Skeletal muscle tissue (tissue), 4 donors: ENCODE measurements at regions not wholly inside any gene's neighbourhood (a gene's known extent, or its start where the extent isn't known, plus 50 kb on each side); places are given as distances from the start of the nearest gene placed in this dataset. TPM values are rescaled to one million over a fixed set of nuclear protein-coding genes. Genes with fewer than 3 reads are reported as not detected.

Experiments
- H3K27ac ChIP-seq: one replicate; pipeline ENCODE4 v1.7.0; 2013; ENCODE audit warnings: mild to moderate bottlenecking, low read depth, low read length, inconsistent platforms
- H3K27me3 ChIP-seq, 3 donors: one replicate each; pipeline ENCODE4 v1.7.0; 2013; ENCODE audit warnings: low read length in 3 of 3; ENCODE audit not compliant: control insufficient read depth in 3 of 3, insufficient read depth in 3 of 3
- H3K36me3 ChIP-seq, 3 donors: one replicate each; pipeline ENCODE4 v1.7.0; 2013; ENCODE audit warnings: low read length in 3 of 3; ENCODE audit not compliant: control insufficient read depth in 3 of 3, insufficient read depth in 3 of 3
- H3K4me1 ChIP-seq, 3 donors: one replicate each; pipeline ENCODE4 v1.7.0; 2013; ENCODE audit warnings: low read length in 3 of 3, mild to moderate bottlenecking in 3 of 3; ENCODE audit not compliant: control insufficient read depth in 3 of 3, insufficient read depth in 3 of 3
- H3K4me3 ChIP-seq, 3 donors: one replicate each; pipeline ENCODE4 v1.7.0; 2013; ENCODE audit warnings: low read length in 3 of 3
- H3K9ac ChIP-seq, 3 donors: one replicate each; pipeline ENCODE4 v1.7.0; 2013; ENCODE audit warnings: low read length in 3 of 3, mild to moderate bottlenecking in 3 of 3, moderate library complexity in 2 of 3, low read depth in 1 of 3
- H3K9me3 ChIP-seq, 3 donors: one replicate each; pipeline ENCODE4 v1.7.0; 2013; ENCODE audit warnings: low read length in 3 of 3; ENCODE audit not compliant: control insufficient read depth in 3 of 3
- small RNA-seq: library from RNA; depleted of rRNA; stranded (forward); fragments of <200 nt; gene quantifications from one replicate; pipeline ENCODE3, GENCODE V24; 2014
- donor health status: Osteomylitis.

DNA sequence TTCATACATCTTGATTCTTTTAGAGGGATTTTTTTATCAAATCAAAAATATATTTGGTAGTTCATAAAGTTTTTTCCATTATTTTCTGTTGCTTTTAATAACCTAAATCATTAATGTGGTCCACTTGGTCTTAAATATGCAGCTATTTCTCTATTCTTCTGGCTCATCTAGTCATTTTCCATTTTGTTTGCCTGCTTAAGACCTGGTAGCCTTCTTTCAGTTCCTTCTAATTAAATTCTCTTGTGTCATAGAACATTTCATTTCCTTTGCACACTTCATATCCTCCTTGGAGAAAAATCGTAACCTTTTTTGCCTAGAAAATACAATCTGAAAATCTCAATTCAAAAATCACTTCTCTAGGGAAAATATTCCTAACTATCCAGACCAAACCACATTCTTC is 387.0 kb downstream of the LRFN5 start:
- Histone ChIP-seq H3K27ac (no peak overlapping the region), H3K4me1 (no peaks in the 10 kb centered on the region), H3K9me3 (no peaks in the 10 kb centered on the region), H3K36me3 (no peaks in the 10 kb centered on the region), H3K4me3 (no peak overlapping the region), H3K27me3 (no peaks in the 10 kb centered on the region), H3K9ac (no peak overlapping the region)

DNA sequence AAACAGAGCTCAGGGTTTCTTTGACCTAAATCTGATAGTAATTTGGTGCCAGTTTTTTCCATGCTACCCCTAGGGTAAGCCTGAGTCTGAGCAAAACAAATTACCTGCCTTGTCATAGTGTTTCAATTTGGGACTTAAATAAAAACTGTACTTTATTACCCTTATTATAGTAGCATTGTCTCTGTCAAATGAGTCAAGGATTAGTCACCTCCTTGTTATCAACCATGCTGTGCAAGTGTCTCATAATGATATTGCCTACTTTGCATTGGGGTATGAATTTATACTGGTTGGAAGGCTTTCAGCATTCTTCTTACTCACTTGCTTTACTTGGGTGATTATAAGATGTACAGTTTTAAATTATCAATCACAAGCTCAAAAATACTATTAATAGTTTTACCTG is 380.0 kb downstream of the LRFN5 start:
- H3K4me3 ChIP-seq: no peak overlapping the region
- no peaks in the 10 kb centered on the region for H3K9me3 ChIP-seq
- H3K4me1 ChIP-seq: no peaks in the 10 kb centered on the region
- H3K27me3 ChIP-seq: no peaks in the 10 kb centered on the region
- no peak overlapping the region for H3K27ac ChIP-seq
- no peak overlapping the region for H3K9ac ChIP-seq
- no peaks in the 10 kb centered on the region for H3K36me3 ChIP-seq

DNA sequence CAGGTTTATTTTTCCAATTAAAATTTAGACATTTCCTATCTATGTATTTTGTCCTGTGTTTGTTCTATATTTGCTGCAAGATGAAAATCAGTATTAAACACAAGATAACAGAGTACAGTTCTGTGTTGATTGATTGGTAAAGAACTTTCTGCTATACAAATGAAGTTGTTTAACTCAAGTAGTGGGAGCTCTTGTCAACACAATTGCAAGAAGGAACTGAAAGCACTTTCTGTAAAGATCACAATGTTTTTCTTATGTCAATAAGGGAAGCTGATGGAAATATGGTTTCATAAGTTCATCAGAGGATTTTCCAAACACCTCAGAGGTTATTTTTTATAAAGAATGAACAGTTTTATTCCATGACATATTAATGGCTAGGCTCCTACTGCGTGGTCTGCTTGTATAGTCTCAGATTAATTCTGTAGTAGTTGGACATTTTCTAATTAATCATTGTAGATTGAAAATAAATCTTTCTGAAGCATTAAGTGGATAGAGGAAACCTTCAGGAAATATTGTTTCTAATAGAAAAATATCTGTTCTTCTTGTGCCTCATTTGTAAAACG is 379.5 kb downstream of the LRFN5 start:
- H3K27ac ChIP-seq: no peak overlapping the region
- H3K27me3 ChIP-seq: no peaks in the 10 kb centered on the region
- H3K9ac ChIP-seq: no peak overlapping the region
- no peaks in the 10 kb centered on the region for H3K36me3 ChIP-seq
- H3K4me1 ChIP-seq: no peaks in the 10 kb centered on the region
- no peak overlapping the region for H3K4me3 ChIP-seq
- H3K9me3 ChIP-seq: no peaks in the 10 kb centered on the region

DNA sequence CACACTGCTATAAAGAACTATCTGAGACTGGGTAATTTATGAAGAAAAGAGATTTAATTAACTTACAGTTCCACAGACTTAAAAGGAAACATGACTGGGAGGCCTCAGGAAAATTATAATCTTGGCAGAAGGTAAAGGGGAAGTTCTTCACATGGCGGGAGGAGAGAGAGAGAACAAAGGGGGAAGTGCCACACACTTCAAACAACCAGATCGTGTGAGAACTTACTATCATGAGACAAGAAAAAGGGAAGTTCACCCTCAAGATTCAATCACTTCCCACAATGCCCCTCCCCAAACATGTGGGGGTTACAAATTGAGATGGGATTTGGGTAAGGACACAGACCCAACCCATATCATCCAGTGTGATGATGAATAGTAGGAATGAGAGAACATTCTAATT is 366.5 kb downstream of the LRFN5 start:
- no peak overlapping the region for H3K4me3 ChIP-seq
- peaks cover 0 to 3% (median 3%) of the 10 kb centered on the region in 3 donors for H3K9me3 ChIP-seq
- no peaks in the 10 kb centered on the region for H3K36me3 ChIP-seq
- H3K27me3 ChIP-seq: no peaks in the 10 kb centered on the region
- H3K27ac ChIP-seq: no peak overlapping the region
- H3K9ac ChIP-seq: no peak overlapping the region
- H3K4me1 ChIP-seq: no peaks in the 10 kb centered on the region

DNA sequence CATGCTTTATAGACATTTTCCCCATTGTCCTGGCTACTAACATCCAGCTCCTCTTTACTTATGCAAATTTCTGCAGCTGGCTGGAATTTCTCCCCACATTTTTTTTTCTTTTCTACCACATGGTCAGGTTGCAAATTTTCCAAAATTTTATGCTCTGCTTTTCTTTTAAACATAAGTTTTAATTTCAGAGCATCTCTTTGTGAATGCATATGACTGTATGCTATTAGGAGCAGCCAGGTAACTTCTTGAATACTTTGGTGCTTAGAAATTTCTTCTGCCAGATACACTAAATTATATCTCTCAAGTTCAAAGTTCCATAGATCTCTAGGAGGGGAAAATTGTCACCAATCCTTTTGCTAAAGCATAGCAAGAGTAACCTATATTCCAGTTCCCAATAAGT is 365.9 kb downstream of the LRFN5 start:
- H3K36me3 ChIP-seq: no peaks in the 10 kb centered on the region
- H3K27ac ChIP-seq: no peak overlapping the region
- no peak overlapping the region for H3K9ac ChIP-seq
- no peaks in the 10 kb centered on the region for H3K4me1 ChIP-seq
- no peak overlapping the region for H3K4me3 ChIP-seq
- no peaks in the 10 kb centered on the region for H3K27me3 ChIP-seq
- peaks cover 0 to 3% (median 3%) of the 10 kb centered on the region in 3 donors for H3K9me3 ChIP-seq

DNA sequence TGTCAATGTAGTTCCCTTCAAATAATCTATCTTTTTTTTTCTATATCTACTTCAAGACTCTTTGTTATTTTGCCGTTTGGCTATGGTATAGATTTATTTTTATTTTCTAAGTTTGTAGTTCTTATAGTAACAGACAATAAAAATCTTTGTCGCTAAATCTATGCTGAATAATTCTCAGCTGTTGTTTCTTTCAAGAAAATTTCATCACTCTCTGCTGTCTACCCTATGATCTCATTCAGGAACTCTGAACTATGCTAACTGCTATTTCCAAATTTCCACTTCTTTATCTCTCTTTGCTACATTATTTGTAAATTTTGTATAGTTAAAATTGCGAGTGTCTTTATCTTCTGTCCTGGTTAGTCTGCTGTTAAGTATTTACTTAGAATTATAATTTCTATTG is 353.6 kb downstream of the LRFN5 start:
- Histone ChIP-seq H3K4me3 (no peak overlapping the region), H3K27me3 (no peaks in the 10 kb centered on the region), H3K4me1 (no peaks in the 10 kb centered on the region), H3K9ac (no peak overlapping the region), H3K27ac (no peak overlapping the region), H3K9me3 (no peaks in the 10 kb centered on the region), H3K36me3 (no peaks in the 10 kb centered on the region)

DNA sequence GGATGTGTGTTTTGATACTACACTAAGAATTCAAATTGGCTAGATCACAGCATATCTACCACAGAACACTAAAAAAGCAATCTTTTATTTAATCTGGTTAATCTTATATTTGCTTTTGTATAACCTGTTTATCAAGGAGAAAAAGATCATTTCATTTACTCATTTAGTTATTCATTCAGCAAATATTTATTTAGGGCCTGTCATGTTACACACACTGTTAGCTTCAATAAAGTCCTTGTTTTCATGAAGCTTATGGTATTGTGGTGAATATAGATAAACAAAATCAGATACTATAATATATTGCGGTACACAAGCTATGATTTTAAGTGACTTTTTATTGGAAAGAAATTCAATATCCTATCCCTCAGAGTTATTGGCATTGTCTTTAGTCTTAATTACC is 350.8 kb downstream of the LRFN5 start:
- Histone ChIP-seq H3K9ac (no peak overlapping the region), H3K4me1 (no peaks in the 10 kb centered on the region)

More for the DNA sequence above, 350.8 kb downstream of the LRFN5 start:
- no peak overlapping the region for H3K27ac ChIP-seq
- H3K36me3 ChIP-seq: no peaks in the 10 kb centered on the region
- no peaks in the 10 kb centered on the region for H3K27me3 ChIP-seq
- no peak overlapping the region for H3K4me3 ChIP-seq
- no peaks in the 10 kb centered on the region for H3K9me3 ChIP-seq

Small RNA genes lying in the stretch of these regions (small RNA-seq; reads per million reads assigned to genes)
- gene AL163153.1: not detected
- not detected for gene AL358913.1
- not detected for gene AL442163.3
